IPS DF 4.7 (cell line): ENCODE measurements at regions not wholly inside any gene's neighbourhood (a gene's known extent, or its start where the extent isn't known, plus 50 kb on each side); places are given as distances from the start of the nearest gene placed in this dataset.
"Not testable (repeated sequence)": the region's sequence is repeated elsewhere in the genome, so short reads cannot be mapped to it uniquely, and the experiment has no call there.

Experiments
- DNase-seq: peaks from one replicate; pipeline ENCODE4 v3.0.0-alpha.2; 2013; ENCODE audit warnings: low spot score; ENCODE audit errors: extremely low read depth

GRCh38 chr16:29136046-29136696 lies 151.3 kb downstream of the LAT start:
- DNase-seq = not testable (repeated sequence)

DNA sequence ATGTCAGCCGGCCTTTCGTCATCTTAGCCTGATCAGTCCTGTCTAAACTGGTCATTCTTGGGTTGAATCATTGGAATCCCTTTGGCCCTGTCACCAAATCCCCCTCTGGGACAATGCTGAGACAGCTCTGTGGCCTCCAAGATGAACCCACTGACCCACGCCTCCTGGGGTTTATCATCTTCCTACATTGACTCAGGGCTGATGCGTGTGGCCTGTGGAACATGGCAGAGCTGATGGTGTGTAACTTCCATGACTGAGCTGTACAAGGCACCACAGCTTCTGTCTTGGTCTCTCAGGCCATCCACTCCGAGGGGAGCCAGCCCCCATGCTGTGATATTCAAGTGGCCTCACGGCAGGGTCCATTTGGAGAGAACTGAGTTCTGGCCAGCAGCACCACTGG lies 150.2 kb downstream of the LAT start:
- DNase-seq = not testable (repeated sequence)

- not testable (repeated sequence) for DNase-seq
Measured at GRCh38 chr16:29133681-29134430, 149.0 kb downstream of the LAT start.

GRCh38 chr16:29132869-29133268 lies 148.0 kb downstream of the LAT start:
- not testable (repeated sequence) for DNase-seq

DNA sequence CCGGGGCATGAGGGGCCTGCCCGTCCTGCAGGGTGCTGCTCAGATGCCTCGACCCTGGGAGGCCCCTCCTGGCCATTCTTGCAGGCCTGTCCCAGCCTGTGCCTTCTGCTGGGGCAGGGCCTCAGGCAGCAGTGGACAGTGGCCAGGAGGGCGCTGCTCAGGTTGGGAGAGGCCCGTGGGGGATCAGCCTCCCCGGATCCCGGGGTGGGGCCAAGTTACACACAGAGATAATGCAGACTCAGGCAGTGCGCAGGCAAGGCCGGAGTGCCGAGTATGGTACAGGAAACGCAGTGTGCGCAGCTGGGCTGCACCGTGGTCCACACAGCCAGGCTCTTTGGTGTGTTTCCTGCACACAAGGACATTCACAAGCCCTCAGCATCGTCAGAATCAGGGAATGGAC lies 147.6 kb downstream of the LAT start:
- not testable (repeated sequence) for DNase-seq

- DNase-seq = not testable (repeated sequence)
Measured at GRCh38 chr16:29130901-29131851, 146.3 kb downstream of the LAT start.

DNA sequence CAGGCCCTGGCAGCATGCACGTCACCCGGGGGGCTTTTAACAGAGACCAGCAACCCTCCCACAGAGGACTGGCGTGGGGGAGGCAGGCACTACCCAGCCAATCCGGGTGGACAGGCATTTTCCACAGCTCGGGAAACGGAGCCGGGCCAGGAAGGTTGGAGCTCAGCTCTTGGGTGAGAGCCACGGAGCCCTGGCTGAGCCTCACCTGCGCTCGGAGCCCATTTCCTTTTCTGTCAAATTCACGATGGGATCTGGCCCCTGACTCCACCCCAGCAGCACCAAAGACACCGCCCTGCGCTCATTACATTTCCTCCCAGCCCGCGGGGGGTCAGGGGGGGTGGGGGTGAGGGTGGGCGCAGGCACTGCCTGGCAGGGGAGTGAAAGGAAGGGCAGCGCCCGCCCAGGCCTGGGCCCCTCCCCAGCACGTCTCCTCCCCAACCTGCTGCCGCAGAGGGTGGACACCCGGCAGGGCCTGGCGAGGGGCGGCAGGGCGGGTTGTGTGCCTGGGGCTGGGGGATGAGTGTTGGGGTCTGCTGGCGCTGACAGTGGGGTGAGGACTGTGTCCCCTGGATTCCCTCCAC lies 145.4 kb downstream of the LAT start:
- not testable (repeated sequence) for DNase-seq

- not testable (repeated sequence) for DNase-seq
Measured at GRCh38 chr16:29129458-29130038, 144.7 kb downstream of the LAT start.

GRCh38 chr16:29128732-29129457 lies 144.0 kb downstream of the LAT start:
- DNase-seq = not testable (repeated sequence)

GRCh38 chr16:29127806-29128420 lies 143.1 kb downstream of the LAT start:
- DNase-seq = not testable (repeated sequence)

DNA sequence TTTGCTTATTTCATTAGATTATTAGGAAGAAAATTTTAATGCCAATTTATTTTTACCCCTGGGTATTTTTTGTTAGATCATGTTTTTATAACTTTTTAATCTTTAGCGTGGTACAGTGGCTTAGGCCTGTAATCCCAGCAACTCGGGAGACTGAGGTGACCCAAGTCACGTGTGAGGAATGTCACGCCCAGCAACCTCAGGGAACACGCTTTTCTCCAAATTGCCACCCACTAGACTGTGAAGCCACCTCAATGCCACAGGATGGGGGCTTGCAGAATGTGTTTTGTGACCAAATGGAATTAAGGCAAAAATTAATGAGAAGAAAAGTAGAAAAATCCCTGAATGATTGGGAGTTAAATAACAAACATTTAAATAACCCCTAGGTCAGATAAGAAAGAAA lies 141.8 kb downstream of the LAT start:
- DNase-seq = no peak

GRCh38 chr16:29126057-29126494 lies 141.2 kb downstream of the LAT start:
- DNase-seq = no peak

GRCh38 chr16:29124828-29125227 lies 140.0 kb downstream of the LAT start:
- no peak for DNase-seq

DNA sequence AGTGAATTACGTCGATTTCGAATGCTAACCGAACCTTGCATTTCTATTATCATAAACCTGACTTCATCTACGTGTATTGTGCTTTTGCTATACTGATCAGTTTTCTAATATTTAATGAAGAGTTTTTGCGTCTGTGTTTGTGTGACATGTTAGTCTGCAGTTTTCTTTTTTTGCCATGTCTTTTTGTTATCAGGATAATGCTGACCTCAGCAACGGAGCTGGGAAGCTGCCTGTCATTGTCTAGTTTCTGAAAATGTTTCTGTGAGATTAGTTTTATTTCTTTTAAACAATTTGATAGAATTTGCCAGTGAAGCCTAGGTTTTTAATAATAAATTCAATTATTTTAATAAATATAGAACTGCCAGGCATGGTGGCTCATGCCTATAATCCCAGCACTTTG lies 139.3 kb downstream of the LAT start:
- DNase-seq = not testable (repeated sequence)

- DNase-seq = not testable (repeated sequence)
Measured at GRCh38 chr16:29120680-29121079, 135.8 kb downstream of the LAT start.

DNA sequence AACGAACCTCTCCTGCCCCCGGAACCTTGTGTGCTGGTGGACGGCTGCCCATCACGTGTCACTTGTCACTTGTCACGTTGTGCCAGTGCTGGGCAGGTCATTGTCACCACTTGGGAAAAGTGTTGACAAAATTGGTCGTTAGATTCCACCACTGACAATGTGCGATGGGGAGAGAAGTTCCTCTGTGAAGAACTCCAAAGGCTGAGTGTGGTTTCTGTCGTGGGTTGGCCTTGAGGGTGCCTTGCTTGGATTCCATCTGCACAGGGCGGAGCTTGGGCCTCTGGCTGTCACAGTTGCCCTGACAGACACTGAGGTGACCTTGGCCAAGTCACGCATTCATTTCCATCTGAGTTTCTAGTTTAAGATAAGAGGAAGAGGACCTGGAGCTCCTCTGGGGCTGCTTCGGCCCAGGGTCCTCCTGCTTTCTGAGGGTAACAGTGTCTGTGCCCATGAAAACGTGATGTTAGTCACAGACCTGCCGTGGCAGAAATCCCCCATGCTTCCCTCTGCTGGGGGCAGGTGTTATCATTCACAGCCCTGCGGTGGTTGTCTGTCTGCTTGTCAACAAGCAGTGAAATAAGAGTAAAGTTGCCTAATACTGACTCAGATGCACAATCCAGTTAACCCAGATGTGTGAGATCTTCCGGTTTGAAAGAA lies 133.6 kb downstream of the LAT start:
- DNase-seq = not testable (repeated sequence)

- DNase-seq = no peak
Measured at GRCh38 chr16:29117631-29118030, 132.8 kb downstream of the LAT start.

GRCh38 chr16:29116980-29117379 lies 132.1 kb downstream of the LAT start:
- DNase-seq = no peak

- not testable (repeated sequence) for DNase-seq
Measured at GRCh38 chr16:29116207-29116606, 131.4 kb downstream of the LAT start.
